Transverse colon (tissue), 4 donors: ENCODE measurements at regions not wholly inside any gene's neighbourhood (a gene's known extent, or its start where the extent isn't known, plus 50 kb on each side); places are given as distances from the start of the nearest gene placed in this dataset.
A peak's percentile ranks its signal among the peaks of the same experiment; 100 is the strongest.

ENCODE experiments used
- DNase-seq: peaks from one replicate; pipeline ENCODE4 v3.0.0-alpha.2; 2019
- H3K27ac ChIP-seq, 4 donors: fragments of 200-600 bp; sonication (generic); 2 replicates each; pipeline ENCODE4 v1.5.1; 2016 to 2018; ENCODE audit warnings: inconsistent platforms in 4 of 4
- H3K27me3 ChIP-seq: fragments of 200-600 bp; sonication (generic); 2 replicates; pipeline ENCODE4 v1.5.1; 2017; ENCODE audit warnings: inconsistent platforms
- H3K36me3 ChIP-seq, 4 donors: fragments of 200-600 bp; sonication (generic); 2 replicates each; pipeline ENCODE4 v1.5.1; 2017 to 2019; ENCODE audit warnings: inconsistent platforms in 4 of 4
- H3K4me1 ChIP-seq, 4 donors: fragments of 200-600 bp; sonication (generic); 2 replicates each; pipeline ENCODE4 v1.5.1; 2017 to 2020; ENCODE audit warnings: inconsistent platforms in 4 of 4
- H3K4me3 ChIP-seq, 4 donors: fragments of 200-600 bp; sonication (generic); 1 replicate in 1 of 4; 2 replicates in 3 of 4; pipeline versions ENCODE4 v1.5.1 to v1.6.1; 2017 to 2019; ENCODE audit warnings: inconsistent platforms in 4 of 4
- H3K9me3 ChIP-seq, 2 donors: fragments of 200-600 bp; sonication (generic); 2 replicates each; pipeline ENCODE4 v1.5.1; 2017 to 2019; ENCODE audit warnings: inconsistent platforms in 2 of 2
- CTCF ChIP-seq, 5 experiments: fragments of 200-600 bp in 3 of 5; fragments of 450-650 bp in 2 of 5; sonication (generic) in 3 of 5; IDR thresholded peaks; 1 replicate in 2 of 5; 2 replicates in 3 of 5; pipeline ENCODE4 v1.5.1; 2016 to 2017; ENCODE audit warnings: antibody characterized with exemption in 5 of 5, inconsistent platforms in 3 of 5, mild to moderate bottlenecking in 2 of 5, moderate library complexity in 1 of 5
- EP300 ChIP-seq: sonication (generic); formaldehyde crosslinking; IDR thresholded peaks from one replicate; pipeline ENCODE4 v1.6.1; 2017; ENCODE audit warnings: antibody characterized with exemption, low read depth
- POLR2A ChIP-seq: fragments of 450-650 bp; IDR thresholded peaks from one replicate; pipeline ENCODE4 v1.6.1; 2016; ENCODE audit warnings: antibody characterized with exemption, mild to moderate bottlenecking, moderate library complexity
- POLR2AphosphoS5 ChIP-seq, 3 donors: sonication (generic); formaldehyde crosslinking; IDR thresholded peaks; one replicate each; pipeline ENCODE4 v1.6.1; 2016; ENCODE audit warnings: antibody characterized with exemption in 3 of 3
- WGBS, 2 donors: methylation state at CpG; one replicate each; pipeline ENCODE4 v1.1.5; 2018; ENCODE audit warnings: low coverage in 1 of 2; 5-methylcytosine and 5-hydroxymethylcytosine counted together
- in situ Hi-C, 4 donors: fragments of 200-750 bp; cut with MboI; loops; one replicate each; pipeline versions ENCODE4 v1.15.0 to v1.15.1; 2017; ENCODE audit warnings: low sequenced_read_pairs in 3 of 4, low pct_ligation_motif_present in 1 of 4, low pct_unique_long_range_greater_than_20kb in 1 of 4
- intact Hi-C: fragments of 100-400 bp; cut with DNase I; formaldehyde crosslinking; loops from one replicate; pipeline ENCODE4 v1.15.1; 2023; ENCODE audit warnings: low total_unique reads

GRCh38 chr20:11060423-11061185, 386.8 kb upstream of the JAG1 start:
- peak overlapping the region in 1 of 4 donors; percentile 7 for H3K27ac ChIP-seq
- TF ChIP-seq POLR2AphosphoS5 (IDR thresholded peaks at IDR 0.05) (no peak), CTCF (IDR thresholded peaks at IDR 0.05) (no peak), POLR2A (no peak), EP300 (no peak)
- in situ Hi-C loops (no loop called here), intact Hi-C loops (no loop called here)
- H3K9me3 ChIP-seq: no peaks in the 10 kb centered on the region
- no peak overlapping the region for H3K4me3 ChIP-seq
- WGBS, 2 donors: 48 to 61% methylated on average over 8 to 9 of the region's 9 CpGs
- DNase-seq: no peak
- no peaks in the 10 kb centered on the region for H3K27me3 ChIP-seq
- H3K36me3 ChIP-seq: no peaks in the 10 kb centered on the region
- H3K4me1 ChIP-seq: peaks cover 0 to 11% (median 2%) of the 10 kb centered on the region in 4 donors

- H3K4me3 ChIP-seq: no peak overlapping the region
- H3K27ac ChIP-seq: no peak overlapping the region
- H3K9me3 ChIP-seq: no peaks in the 10 kb centered on the region
- peaks cover 0 to 11% (median 2%) of the 10 kb centered on the region in 4 donors for H3K4me1 ChIP-seq
- 78 to 83% methylated on average over 3 of the region's 3 CpGs for WGBS, 2 donors
- H3K27me3 ChIP-seq: no peaks in the 10 kb centered on the region
- TF ChIP-seq CTCF (IDR thresholded peaks at IDR 0.05) (no peak), EP300 (no peak), POLR2AphosphoS5 (IDR thresholded peaks at IDR 0.05) (no peak), POLR2A (no peak)
- intact Hi-C loops (no loop called here), in situ Hi-C loops (no loop called here)
- H3K36me3 ChIP-seq: no peaks in the 10 kb centered on the region
- no peak for DNase-seq
Observed at GRCh38 chr20:11063444-11063843, 389.6 kb upstream of the JAG1 start.

GRCh38 chr20:11064946-11065345, 391.1 kb upstream of the JAG1 start:
- intact Hi-C loops: no loop called here
- TF ChIP-seq POLR2AphosphoS5 (IDR thresholded peaks at IDR 0.05) (no peak), EP300 (no peak), CTCF (IDR thresholded peaks at IDR 0.05) (no peak), POLR2A (no peak)
- in situ Hi-C loops: no loop called here
- Histone ChIP-seq H3K27me3 (no peaks in the 10 kb centered on the region), H3K4me1 (peaks cover 0 to 9% (median 1%) of the 10 kb centered on the region in 4 donors), H3K36me3 (no peaks in the 10 kb centered on the region), H3K9me3 (no peaks in the 10 kb centered on the region), H3K4me3 (no peak overlapping the region), H3K27ac (no peak overlapping the region)
- 78 to 93% methylated on average over 2 of the region's 2 CpGs for WGBS, 2 donors
- no peak for DNase-seq

GRCh38 chr20:11067359-11067758, 393.6 kb upstream of the JAG1 start:
- intact Hi-C loops: no loop called here
- in situ Hi-C loops: no loop called here
- Histone ChIP-seq H3K27me3 (no peaks in the 10 kb centered on the region), H3K27ac (no peak overlapping the region), H3K36me3 (no peaks in the 10 kb centered on the region), H3K9me3 (peaks cover 5 to 6% of the 10 kb centered on the region in 2 donors), H3K4me3 (no peak overlapping the region), H3K4me1 (no peaks in the 10 kb centered on the region)
- TF ChIP-seq EP300 (no peak), POLR2A (no peak), CTCF (IDR thresholded peaks at IDR 0.05) (no peak), POLR2AphosphoS5 (IDR thresholded peaks at IDR 0.05) (no peak)
- WGBS, 2 donors: 60 to 71% methylated on average over 1 of the region's 1 CpG
- no peak for DNase-seq
